ENCODE measurements at regions not wholly inside any gene's neighbourhood (a gene's known extent, or its start where the extent isn't known, plus 50 kb on each side); places are given as distances from the start of the nearest gene placed in this dataset.

DNA sequence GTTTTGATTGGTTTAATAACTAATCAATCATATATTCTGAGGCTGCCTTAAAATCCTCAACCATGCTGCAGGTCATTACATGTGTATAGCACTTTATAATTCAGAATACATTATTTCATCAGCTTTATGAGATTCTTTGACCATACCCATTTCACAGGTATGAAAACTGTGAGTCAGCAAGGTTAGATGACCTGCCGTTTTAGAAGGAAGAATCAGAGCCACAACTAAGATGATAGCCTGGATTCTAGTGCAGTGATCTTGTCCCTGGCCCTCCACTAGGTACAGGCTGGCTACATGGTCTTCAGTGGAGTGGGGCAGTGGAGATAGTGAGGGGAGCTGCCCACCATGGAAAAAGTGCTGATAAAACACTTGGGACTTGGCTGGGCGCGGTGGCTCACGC is 154.4 kb upstream of the MAX start:
- ChIA-PET POLR2A (interaction anchor here (1.6 to 2.4 kb wide), 2 partner anchors 155 kb away, joined by 11 to 12 read pairs; partner anchors contain the start of gene FUT8), CTCF (interaction anchor here (1.0 to 2.4 kb wide), 5 partner anchors 11 to 159 kb away, joined by 4 to 7 read pairs (median 4); no protein-coding TSS in a partner anchor)
- no peak for FAIRE-seq
- 89% methylated on average over 4 of the region's 4 CpGs for WGBS (ENCODE audit: missing lambda C conversion rate)
- DNase-seq (ENCODE audit: low read depth in 1 of 2, low spot score in 1 of 2): no peak
- Histone ChIP-seq H3K27ac (peak overlapping the region; percentile 83 to 90; a peak in 5 of 6 replicates), H3K4me3 (no peak overlapping the region), H3K9me3 (0 out of 3 replicates have a peak, but pooled peaks cover 8% of the 10 kb centered on the region), H3K4me1 (peaks cover 51% of the 10 kb centered on the region), H3K4me2 (no peak overlapping the region; the same call in 2 of the 3 replicates)
- ATAC-seq: no peak
- TF ChIP-seq ZFP36 (IDR thresholded peaks at IDR 0.05; ENCODE audit: borderline replicate concordance, partially characterized antibody) (no peak), POLR2AphosphoS2 (conservative IDR thresholded peaks at IDR 0.05; ENCODE audit: low read length) (no peak), EHMT2 (IDR thresholded peaks at IDR 0.05; ENCODE audit: low read depth) (no peak), HDAC2 (IDR thresholded peaks at IDR 0.05) (no peak), EP300 (IDR thresholded peaks at IDR 0.05) (no peak), HEYL (CRISPR knock-in tag; IDR thresholded peaks at IDR 0.05) (no peak), RCOR1 (IDR thresholded peaks at IDR 0.05; ENCODE audit: low read depth, low read length) (no peak), TP53 (CRISPR knock-in tag; IDR thresholded peaks at IDR 0.05) (no peak), ZC3H11A (IDR thresholded peaks at IDR 0.05) (no peak), FOSL2 (IDR thresholded peaks at IDR 0.05) (no peak), FOSL2 (CRISPR knock-in tag; IDR thresholded peaks at IDR 0.05) (no peak), NR3C1 (IDR thresholded peaks at IDR 0.05) (no peak), GATA3 (IDR thresholded peaks at IDR 0.05; ENCODE audit: borderline replicate concordance) (no peak), KDM1A (IDR thresholded peaks at IDR 0.05; ENCODE audit: low read depth) (no peak)
- TF ChIP-seq, protein P1, sequence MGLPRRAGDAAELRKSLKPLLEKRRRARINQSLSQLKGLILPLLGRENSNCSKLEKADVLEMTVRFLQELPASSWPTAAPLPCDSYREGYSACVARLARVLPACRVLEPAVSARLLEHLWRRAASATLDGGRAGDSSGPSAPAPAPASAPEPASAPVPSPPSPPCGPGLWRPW (IDR thresholded peaks at IDR 0.05): no peak
- TF ChIP-seq, protein P2, sequence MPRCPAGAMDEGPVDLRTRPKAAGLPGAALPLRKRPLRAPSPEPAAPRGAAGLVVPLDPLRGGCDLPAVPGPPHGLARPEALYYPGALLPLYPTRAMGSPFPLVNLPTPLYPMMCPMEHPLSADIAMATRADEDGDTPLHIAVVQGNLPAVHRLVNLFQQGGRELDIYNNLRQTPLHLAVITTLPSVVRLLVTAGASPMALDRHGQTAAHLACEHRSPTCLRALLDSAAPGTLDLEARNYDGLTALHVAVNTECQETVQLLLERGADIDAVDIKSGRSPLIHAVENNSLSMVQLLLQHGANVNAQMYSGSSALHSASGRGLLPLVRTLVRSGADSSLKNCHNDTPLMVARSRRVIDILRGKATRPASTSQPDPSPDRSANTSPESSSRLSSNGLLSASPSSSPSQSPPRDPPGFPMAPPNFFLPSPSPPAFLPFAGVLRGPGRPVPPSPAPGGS (IDR thresholded peaks at IDR 0.05): no peak
- TF ChIP-seq, protein P3, sequence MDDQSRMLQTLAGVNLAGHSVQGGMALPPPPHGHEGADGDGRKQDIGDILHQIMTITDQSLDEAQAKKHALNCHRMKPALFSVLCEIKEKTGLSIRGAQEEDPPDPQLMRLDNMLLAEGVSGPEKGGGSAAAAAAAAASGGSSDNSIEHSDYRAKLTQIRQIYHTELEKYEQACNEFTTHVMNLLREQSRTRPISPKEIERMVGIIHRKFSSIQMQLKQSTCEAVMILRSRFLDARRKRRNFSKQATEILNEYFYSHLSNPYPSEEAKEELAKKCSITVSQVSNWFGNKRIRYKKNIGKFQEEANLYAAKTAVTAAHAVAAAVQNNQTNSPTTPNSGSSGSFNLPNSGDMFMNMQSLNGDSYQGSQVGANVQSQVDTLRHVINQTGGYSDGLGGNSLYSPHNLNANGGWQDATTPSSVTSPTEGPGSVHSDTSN (IDR thresholded peaks at IDR 0.05): no peak

DNA sequence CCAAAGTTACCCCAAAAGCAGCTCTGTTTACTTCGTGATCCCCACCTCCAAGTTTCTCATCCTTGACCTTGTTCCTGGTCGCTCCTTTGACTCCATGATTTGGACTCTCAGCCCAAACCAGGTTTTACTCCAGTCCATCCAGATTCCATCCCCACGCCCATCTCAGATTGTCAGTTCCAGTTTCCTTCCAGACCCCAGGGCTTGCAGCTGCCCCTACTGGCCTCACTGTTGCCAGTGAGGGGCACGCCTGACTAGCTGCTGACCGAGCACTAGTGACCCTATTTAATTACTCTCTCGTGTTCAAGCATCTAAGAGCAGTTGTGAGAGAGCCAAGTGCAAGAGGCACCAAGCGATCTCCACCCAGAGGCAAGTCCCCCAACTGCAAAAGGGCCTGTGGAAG is 155.1 kb upstream of the FUT8 start:
- ChIA-PET CTCF (interaction anchor here (0.6 to 2.4 kb wide), 8 partner anchors 12 to 158 kb away, joined by 3 to 7 read pairs (median 4); no protein-coding TSS in a partner anchor), POLR2A (interaction anchor here (2.4 kb wide), 1 partner anchor 154 kb away, joined by 12 read pairs; the partner anchor contains the start of gene FUT8)
- H3K9me3 ChIP-seq: 0 out of 3 replicates have a peak, but pooled peaks cover 5% of the 10 kb centered on the region
- H3K4me3 ChIP-seq: no peak overlapping the region
- H3K27ac ChIP-seq: peak overlapping the region; percentile 83 to 90
- no peak overlapping the region; the same call in 2 of the 3 replicates for H3K4me2 ChIP-seq
- DNase-seq (ENCODE audit: low read depth in 1 of 2, low spot score in 1 of 2) (no peak), ATAC-seq (no peak), FAIRE-seq (no peak)
- peaks cover 51% of the 10 kb centered on the region for H3K4me1 ChIP-seq
- WGBS (ENCODE audit: missing lambda C conversion rate): 90% methylated on average over 7 of the region's 7 CpGs
- TF ChIP-seq EP300 (IDR thresholded peaks at IDR 0.05) (no peak), ZFP36 (IDR thresholded peaks at IDR 0.05; ENCODE audit: borderline replicate concordance, partially characterized antibody) (no peak), KDM1A (IDR thresholded peaks at IDR 0.05; ENCODE audit: low read depth) (no peak), ESRRA (IDR thresholded peaks at IDR 0.05; ENCODE audit: borderline replicate concordance, low read length) (no peak), HOXA7 (CRISPR knock-in tag; IDR thresholded peaks at IDR 0.05) (no peak), FOSL2 (IDR thresholded peaks at IDR 0.05) (no peak), FOSL2 (CRISPR knock-in tag; IDR thresholded peaks at IDR 0.05) (no peak), BHLHE40 (IDR thresholded peaks at IDR 0.05; ENCODE audit: low read depth, low read length) (no peak), JUN (IDR thresholded peaks at IDR 0.05) (no peak), CBX2 (IDR thresholded peaks at IDR 0.05; ENCODE audit: borderline replicate concordance, low read depth) (no peak), CHD2 (IDR thresholded peaks at IDR 0.05; ENCODE audit: low read length, partially characterized antibody) (no peak)
- TF ChIP-seq, protein P4, sequence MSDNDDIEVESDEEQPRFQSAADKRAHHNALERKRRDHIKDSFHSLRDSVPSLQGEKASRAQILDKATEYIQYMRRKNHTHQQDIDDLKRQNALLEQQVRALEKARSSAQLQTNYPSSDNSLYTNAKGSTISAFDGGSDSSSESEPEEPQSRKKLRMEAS (IDR thresholded peaks at IDR 0.05): no peak
- TF ChIP-seq, protein P1 (IDR thresholded peaks at IDR 0.05): no peak
- TF ChIP-seq, protein P5, sequence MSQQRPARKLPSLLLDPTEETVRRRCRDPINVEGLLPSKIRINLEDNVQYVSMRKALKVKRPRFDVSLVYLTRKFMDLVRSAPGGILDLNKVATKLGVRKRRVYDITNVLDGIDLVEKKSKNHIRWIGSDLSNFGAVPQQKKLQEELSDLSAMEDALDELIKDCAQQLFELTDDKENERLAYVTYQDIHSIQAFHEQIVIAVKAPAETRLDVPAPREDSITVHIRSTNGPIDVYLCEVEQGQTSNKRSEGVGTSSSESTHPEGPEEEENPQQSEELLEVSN (IDR thresholded peaks at IDR 0.05; ENCODE audit: borderline replicate concordance, low read depth): no peak
- TF ChIP-seq, protein P2 (IDR thresholded peaks at IDR 0.05): no peak
- TF ChIP-seq, protein P6, sequence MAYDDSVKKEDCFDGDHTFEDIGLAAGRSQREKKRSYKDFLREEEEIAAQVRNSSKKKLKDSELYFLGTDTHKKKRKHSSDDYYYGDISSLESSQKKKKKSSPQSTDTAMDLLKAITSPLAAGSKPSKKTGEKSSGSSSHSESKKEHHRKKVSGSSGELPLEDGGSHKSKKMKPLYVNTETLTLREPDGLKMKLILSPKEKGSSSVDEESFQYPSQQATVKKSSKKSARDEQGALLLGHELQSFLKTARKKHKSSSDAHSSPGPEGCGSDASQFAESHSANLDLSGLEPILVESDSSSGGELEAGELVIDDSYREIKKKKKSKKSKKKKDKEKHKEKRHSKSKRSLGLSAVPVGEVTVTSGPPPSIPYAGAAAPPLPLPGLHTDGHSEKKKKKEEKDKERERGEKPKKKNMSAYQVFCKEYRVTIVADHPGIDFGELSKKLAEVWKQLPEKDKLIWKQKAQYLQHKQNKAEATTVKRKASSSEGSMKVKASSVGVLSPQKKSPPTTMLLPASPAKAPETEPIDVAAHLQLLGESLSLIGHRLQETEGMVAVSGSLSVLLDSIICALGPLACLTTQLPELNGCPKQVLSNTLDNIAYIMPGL (CRISPR knock-in tag; IDR thresholded peaks at IDR 0.05; ENCODE audit: borderline replicate concordance): no peak
- TF ChIP-seq, protein P7, sequence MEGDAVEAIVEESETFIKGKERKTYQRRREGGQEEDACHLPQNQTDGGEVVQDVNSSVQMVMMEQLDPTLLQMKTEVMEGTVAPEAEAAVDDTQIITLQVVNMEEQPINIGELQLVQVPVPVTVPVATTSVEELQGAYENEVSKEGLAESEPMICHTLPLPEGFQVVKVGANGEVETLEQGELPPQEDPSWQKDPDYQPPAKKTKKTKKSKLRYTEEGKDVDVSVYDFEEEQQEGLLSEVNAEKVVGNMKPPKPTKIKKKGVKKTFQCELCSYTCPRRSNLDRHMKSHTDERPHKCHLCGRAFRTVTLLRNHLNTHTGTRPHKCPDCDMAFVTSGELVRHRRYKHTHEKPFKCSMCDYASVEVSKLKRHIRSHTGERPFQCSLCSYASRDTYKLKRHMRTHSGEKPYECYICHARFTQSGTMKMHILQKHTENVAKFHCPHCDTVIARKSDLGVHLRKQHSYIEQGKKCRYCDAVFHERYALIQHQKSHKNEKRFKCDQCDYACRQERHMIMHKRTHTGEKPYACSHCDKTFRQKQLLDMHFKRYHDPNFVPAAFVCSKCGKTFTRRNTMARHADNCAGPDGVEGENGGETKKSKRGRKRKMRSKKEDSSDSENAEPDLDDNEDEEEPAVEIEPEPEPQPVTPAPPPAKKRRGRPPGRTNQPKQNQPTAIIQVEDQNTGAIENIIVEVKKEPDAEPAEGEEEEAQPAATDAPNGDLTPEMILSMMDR (IDR thresholded peaks at IDR 0.05): no peak

Measured in A549 (cell line).